Activated CD4-positive, alpha-beta T cell treated with anti-CD3 and anti-CD28 coated beads for 36 hours (primary cell): ENCODE measurements at regions not wholly inside any gene's neighbourhood (a gene's known extent, or its start where the extent isn't known, plus 50 kb on each side); places are given as distances from the start of the nearest gene placed in this dataset.

Source experiments
- ATAC-seq: fragments of 200-7000 bp; cut with Tn5 transposase; one replicate; pipeline ENCODE4 v1.10.0; 2021; ENCODE audit warnings: mild to moderate bottlenecking, moderate library complexity
- CTCF ChIA-PET: fragments of 350-600 bp; sonication (Branson Sonifier 250); formaldehyde crosslinking; loops from one replicate; lab custom pipeline; 2021; ENCODE audit warnings: antibody characterized with exemption; lab: Charles Lee
- POLR2A ChIA-PET: fragments of 350-600 bp; sonication (Branson Sonifier 250); formaldehyde crosslinking; loops from one replicate; lab custom pipeline; 2021; ENCODE audit warnings: antibody characterized with exemption, inconsistent platforms; lab: Charles Lee
- DNase-seq: peaks from one replicate; pipeline ENCODE4 v3.0.0-alpha.2; 2020
- H3K27ac Mint-ChIP-seq: one replicate; pipeline ENCODE4 v1.8.0; 2021; ENCODE audit warnings: mixed read lengths
- H3K27me3 Mint-ChIP-seq: one replicate; pipeline ENCODE4 v1.8.0; 2021; ENCODE audit warnings: mixed read lengths
- H3K36me3 Mint-ChIP-seq: one replicate; pipeline ENCODE4 v1.8.0; 2021; ENCODE audit warnings: low read depth, mixed read lengths
- H3K4me1 Mint-ChIP-seq: one replicate; pipeline ENCODE4 v1.8.0; 2021; ENCODE audit warnings: mixed read lengths
- H3K4me3 Mint-ChIP-seq: one replicate; pipeline ENCODE4 v1.8.0; 2021; ENCODE audit warnings: mild to moderate bottlenecking, moderate library complexity, mixed read lengths
- H3K9me3 Mint-ChIP-seq: one replicate; pipeline ENCODE4 v1.8.0; 2021; ENCODE audit warnings: low read depth, mixed read lengths
- intact Hi-C, 2 experiments: fragments of 100-400 bp; cut with DNase I in 1 of 2; cut with micrococcal nuclease in 1 of 2; formaldehyde crosslinking; loops; one replicate each; pipeline versions ENCODE4 v1.14.2 to v1.15.1; 2022 to 2024; cut with DNase I, micrococcal nuclease

DNA sequence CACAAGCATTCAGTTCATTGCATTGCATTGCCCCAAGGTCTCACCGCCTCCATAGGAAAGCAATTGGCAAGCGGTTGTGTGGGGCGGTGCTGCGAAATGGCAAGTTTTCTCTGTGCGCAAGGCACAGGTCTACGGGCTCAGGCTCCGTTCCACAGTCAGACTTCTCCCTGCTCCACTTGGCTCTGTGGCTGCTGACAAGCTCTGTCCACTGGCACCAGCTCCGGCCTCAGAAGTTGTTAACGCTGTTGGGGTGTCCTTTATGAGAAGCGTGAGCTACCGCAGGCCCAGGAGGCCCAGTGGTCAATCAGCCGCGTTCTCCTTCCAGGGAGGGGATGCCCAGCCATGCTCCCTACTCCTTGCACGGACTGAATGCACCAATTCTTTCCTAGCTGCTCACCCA lies 87.0 kb upstream of the GATA6 start:
- POLR2A ChIA-PET, result no interaction called here
- H3K9me3 Mint-ChIP-seq, result peaks cover 7% of the 10 kb centered on the region

DNA sequence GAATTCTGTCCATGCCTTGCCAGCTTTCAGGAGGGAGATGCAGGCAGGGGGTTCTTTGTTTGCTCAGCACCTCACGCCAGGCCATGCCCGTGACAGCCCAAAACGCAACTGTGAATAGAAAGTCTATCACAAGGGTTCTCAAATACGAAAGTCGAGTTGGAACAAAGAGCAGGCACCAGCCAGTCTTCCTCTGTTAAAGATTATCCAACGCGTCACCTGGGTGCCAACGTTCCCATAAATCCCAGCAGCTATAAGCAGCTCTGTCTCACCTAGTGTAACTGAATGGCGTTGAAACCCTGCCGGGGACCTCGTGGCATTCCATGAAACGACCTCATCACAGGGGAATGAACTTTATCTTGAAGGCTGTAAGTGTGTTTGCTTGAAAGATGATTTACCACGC lies 84.8 kb upstream of the GATA6 start:
- no peaks in the 10 kb centered on the region for H3K36me3 Mint-ChIP-seq
- CTCF ChIA-PET, result no interaction called here
- H3K4me3 Mint-ChIP-seq, result no peak overlapping the region
- POLR2A ChIA-PET, result no interaction called here
- DNase-seq, result no peak
- no peaks in the 10 kb centered on the region for H3K27me3 Mint-ChIP-seq
- H3K4me1 Mint-ChIP-seq, result no peaks in the 10 kb centered on the region
- ATAC-seq, result no peak
- intact Hi-C loops, result loop anchor here in 1 of 2 experiments (10.0 kb wide), 1 partner anchor 60 kb away; no protein-coding TSS in a partner anchor
- peaks cover 7% of the 10 kb centered on the region for H3K9me3 Mint-ChIP-seq
- H3K27ac Mint-ChIP-seq, result no peak overlapping the region

More for the DNA sequence above, 87.0 kb upstream of the GATA6 start:
- Mint-ChIP-seq H3K27me3 (no peaks in the 10 kb centered on the region), H3K36me3 (no peaks in the 10 kb centered on the region), H3K4me3 (no peak overlapping the region), H3K27ac (no peak overlapping the region), H3K4me1 (no peaks in the 10 kb centered on the region)
- ATAC-seq (no peak), DNase-seq (no peak)
- CTCF ChIA-PET, result no interaction called here
- intact Hi-C loops, result loop anchor here in 1 of 2 experiments (10.0 kb wide), 1 partner anchor 62 kb away; no protein-coding TSS in a partner anchor

DNA sequence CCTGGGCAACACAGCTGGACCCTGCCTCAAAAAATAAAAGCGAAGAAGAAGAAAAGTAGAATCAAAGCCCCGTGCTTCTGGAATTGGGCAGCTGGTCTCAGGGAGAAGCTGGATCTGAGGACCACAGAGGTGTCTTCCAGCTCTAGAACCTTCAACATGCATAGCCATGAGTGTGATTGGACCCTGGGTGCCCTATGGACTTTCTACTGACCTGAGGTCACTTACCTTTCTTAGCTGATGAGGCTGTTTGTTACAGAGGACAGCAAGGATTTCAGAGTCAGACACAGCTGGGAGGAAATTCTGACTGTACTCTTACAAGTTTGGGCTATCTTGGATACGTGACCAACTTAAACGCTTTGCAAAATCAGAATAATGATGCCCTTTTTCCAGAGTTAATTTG lies 82.4 kb upstream of the GATA6 start:
- Mint-ChIP-seq H3K9me3 (peaks cover 5% of the 10 kb centered on the region), H3K36me3 (no peaks in the 10 kb centered on the region), H3K4me1 (no peaks in the 10 kb centered on the region), H3K27ac (no peak overlapping the region), H3K27me3 (no peaks in the 10 kb centered on the region), H3K4me3 (no peak overlapping the region)
- ATAC-seq (no peak), DNase-seq (no peak)
- intact Hi-C loops, result loop anchor here in 1 of 2 experiments (10.0 kb wide), 1 partner anchor 58 kb away; no protein-coding TSS in a partner anchor
- CTCF ChIA-PET, result no interaction called here
- POLR2A ChIA-PET, result no interaction called here

- intact Hi-C loops, result loop anchor here in 1 of 2 experiments (10.0 kb wide), 1 partner anchor 57 kb away; no protein-coding TSS in a partner anchor
- H3K4me3 Mint-ChIP-seq, result no peak overlapping the region
- no peaks in the 10 kb centered on the region for H3K27me3 Mint-ChIP-seq
- peaks cover 5% of the 10 kb centered on the region for H3K9me3 Mint-ChIP-seq
- CTCF ChIA-PET, result no interaction called here
- no peak overlapping the region for H3K27ac Mint-ChIP-seq
- H3K4me1 Mint-ChIP-seq, result no peaks in the 10 kb centered on the region
- POLR2A ChIA-PET, result no interaction called here
- ATAC-seq (no peak), DNase-seq (no peak)
- no peaks in the 10 kb centered on the region for H3K36me3 Mint-ChIP-seq
These were observed 81.4 kb upstream of the GATA6 start for GRCh38 chr18:22088029-22088428.

DNA sequence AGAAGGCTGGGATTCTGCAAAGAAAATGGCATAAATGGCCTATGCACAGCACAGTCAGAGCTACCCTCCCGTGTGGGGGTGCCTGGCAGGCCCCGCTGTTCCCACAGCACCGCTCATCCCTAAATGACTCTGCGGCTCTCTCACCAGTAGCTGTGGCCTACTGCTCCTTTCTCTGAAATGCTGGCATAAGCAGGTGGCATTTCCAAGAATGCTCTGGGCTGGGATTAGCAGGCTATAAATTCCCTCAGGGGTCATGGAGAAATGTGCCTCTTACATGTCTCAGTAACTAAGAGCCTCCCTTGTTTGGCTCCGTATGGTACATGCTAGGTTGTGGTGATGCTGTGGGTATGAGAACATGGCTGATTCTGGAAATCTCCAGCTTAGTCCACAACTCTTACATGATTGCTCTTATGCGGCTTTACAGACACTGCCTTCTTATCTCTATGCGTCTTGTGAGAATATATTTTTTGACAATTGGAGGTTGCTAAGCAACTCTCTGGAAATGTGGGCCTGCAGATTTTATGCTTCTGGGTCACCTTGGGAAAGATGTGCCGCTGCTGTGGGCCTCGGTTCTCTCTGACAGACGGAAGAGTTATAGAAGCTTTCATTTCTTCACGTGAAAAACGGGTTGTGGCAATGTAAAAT lies 80.3 kb upstream of the GATA6 start:
- DNase-seq, result no peak
- peaks cover 3% of the 10 kb centered on the region for H3K9me3 Mint-ChIP-seq
- POLR2A ChIA-PET, result no interaction called here
- H3K4me3 Mint-ChIP-seq, result no peak overlapping the region
- no peaks in the 10 kb centered on the region for H3K27me3 Mint-ChIP-seq
- H3K36me3 Mint-ChIP-seq, result no peaks in the 10 kb centered on the region
- H3K27ac Mint-ChIP-seq, result no peak overlapping the region
- CTCF ChIA-PET, result no interaction called here
- intact Hi-C loops, result loop anchor here in 1 of 2 experiments (10.0 kb wide), 1 partner anchor 56 kb away; no protein-coding TSS in a partner anchor
- ATAC-seq, result no peak
- no peaks in the 10 kb centered on the region for H3K4me1 Mint-ChIP-seq

DNA sequence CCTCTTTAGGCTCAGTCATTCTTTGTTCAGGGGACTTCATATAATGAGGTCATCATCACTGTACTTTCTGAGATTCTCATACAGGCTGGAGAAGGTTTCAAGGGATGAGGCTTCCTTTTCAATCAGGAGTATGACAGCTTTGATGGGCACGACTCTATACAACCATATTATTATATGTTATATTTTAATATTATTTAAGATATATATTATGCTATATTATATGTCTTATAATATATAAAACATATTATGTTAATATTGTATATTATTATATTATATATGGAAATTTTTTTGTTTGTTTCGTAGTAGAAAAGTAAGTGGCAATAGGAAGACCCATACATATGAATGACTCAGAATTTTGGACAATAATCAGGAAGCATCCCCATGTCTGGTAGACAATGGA lies 78.0 kb upstream of the GATA6 start:
- DNase-seq, result no peak
- POLR2A ChIA-PET, result no interaction called here
- Mint-ChIP-seq H3K4me3 (no peak overlapping the region), H3K36me3 (no peaks in the 10 kb centered on the region), H3K4me1 (no peaks in the 10 kb centered on the region), H3K9me3 (no peaks in the 10 kb centered on the region), H3K27ac (no peak overlapping the region), H3K27me3 (peaks cover 5% of the 10 kb centered on the region)
- ATAC-seq, result no peak
- intact Hi-C loops, result no loop called here
- CTCF ChIA-PET, result no interaction called here

DNA sequence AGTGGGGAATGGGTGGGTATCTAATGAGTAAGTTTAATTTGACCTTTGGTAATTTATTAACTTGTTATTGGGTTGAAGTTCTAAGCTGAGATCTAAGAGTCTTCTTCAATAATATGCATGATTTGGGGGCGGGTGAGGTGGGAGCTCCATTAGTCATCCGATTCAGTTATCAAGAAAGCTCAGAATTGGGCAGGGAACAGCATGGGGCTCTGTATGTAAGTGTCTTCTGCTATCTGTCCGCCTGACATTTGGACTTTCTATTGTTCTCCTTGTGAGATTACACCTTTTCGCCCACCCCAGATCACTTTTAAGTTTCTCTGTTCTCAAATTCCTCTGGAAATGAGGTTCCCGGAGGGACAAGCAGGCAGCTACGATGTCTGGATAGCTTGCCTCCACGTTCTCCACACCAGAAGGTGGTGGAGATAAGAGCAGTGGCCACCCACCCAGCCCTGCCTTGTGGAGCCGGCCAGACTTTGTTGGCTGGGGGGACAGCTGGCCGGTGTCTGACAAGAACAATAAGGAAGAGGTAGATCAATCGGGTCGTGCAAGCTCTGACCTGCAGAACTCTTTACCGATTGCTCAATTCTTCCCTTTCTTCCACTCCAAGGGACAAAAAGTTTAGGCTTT lies 75.5 kb upstream of the GATA6 start:
- no peak for DNase-seq
- ChIA-PET POLR2A (no interaction called here), CTCF (no interaction called here)
- intact Hi-C loops, result no loop called here
- no peaks in the 10 kb centered on the region for H3K36me3 Mint-ChIP-seq
- H3K9me3 Mint-ChIP-seq, result no peaks in the 10 kb centered on the region
- no peak overlapping the region for H3K27ac Mint-ChIP-seq
- H3K4me3 Mint-ChIP-seq, result no peak overlapping the region
- no peaks in the 10 kb centered on the region for H3K4me1 Mint-ChIP-seq
- H3K27me3 Mint-ChIP-seq, result peaks cover 5% of the 10 kb centered on the region
- ATAC-seq, result no peak

GRCh38 chr18:22094358-22094734 lies 75.0 kb upstream of the GATA6 start:
- ChIA-PET CTCF (interaction anchor here (0.7 kb wide), 1 partner anchor 399 kb away, joined by 3 read pairs; no protein-coding TSS in a partner anchor), POLR2A (no interaction called here)
- Mint-ChIP-seq H3K4me3 (no peak overlapping the region), H3K27ac (no peak overlapping the region), H3K27me3 (peaks cover 5% of the 10 kb centered on the region), H3K36me3 (no peaks in the 10 kb centered on the region), H3K4me1 (no peaks in the 10 kb centered on the region), H3K9me3 (no peaks in the 10 kb centered on the region)
- ATAC-seq (no peak), DNase-seq (no peak)
- intact Hi-C loops, result no loop called here

DNA sequence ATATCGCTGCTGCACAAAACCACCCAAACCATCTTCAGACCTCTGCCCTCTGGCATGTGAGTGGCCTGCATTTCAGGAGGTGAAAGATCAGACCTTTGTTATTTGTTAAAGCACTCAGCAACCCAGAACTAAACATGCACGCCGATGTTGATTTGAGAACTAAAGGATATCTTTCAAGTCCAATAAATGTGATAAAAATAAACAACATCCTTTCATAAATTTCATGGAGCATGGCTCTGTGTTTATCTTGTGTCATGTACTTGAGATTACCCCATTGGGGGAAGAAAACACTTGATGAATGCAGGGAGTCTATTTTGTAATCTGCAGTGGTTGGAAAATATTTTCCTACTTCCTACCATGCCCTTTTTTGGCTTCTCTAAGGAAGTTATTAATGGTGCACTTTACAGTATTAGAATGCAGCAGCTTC lies 70.8 kb upstream of the GATA6 start:
- H3K27ac Mint-ChIP-seq, result no peak overlapping the region
- intact Hi-C loops, result no loop called here
- no peaks in the 10 kb centered on the region for H3K9me3 Mint-ChIP-seq
- ATAC-seq, result no peak
- no peak overlapping the region for H3K4me3 Mint-ChIP-seq
- DNase-seq, result no peak
- ChIA-PET POLR2A (interaction anchor here (0.6 kb wide), 1 partner anchor 28 kb away, joined by 4 read pairs; no protein-coding TSS in a partner anchor), CTCF (interaction anchor here (0.6 kb wide), 1 partner anchor 368 kb away, joined by 3 read pairs; no protein-coding TSS in a partner anchor)
- H3K4me1 Mint-ChIP-seq, result no peaks in the 10 kb centered on the region
- H3K27me3 Mint-ChIP-seq, result peaks cover 8% of the 10 kb centered on the region
- no peaks in the 10 kb centered on the region for H3K36me3 Mint-ChIP-seq

- CTCF ChIA-PET, result no interaction called here
- DNase-seq, result no peak
- peaks cover 7% of the 10 kb centered on the region for H3K27me3 Mint-ChIP-seq
- H3K9me3 Mint-ChIP-seq, result no peaks in the 10 kb centered on the region
- no peak for ATAC-seq
- no peaks in the 10 kb centered on the region for H3K4me1 Mint-ChIP-seq
- no peaks in the 10 kb centered on the region for H3K36me3 Mint-ChIP-seq
- POLR2A ChIA-PET, result no interaction called here
- no peak overlapping the region for H3K4me3 Mint-ChIP-seq
- intact Hi-C loops, result no loop called here
- no peak overlapping the region for H3K27ac Mint-ChIP-seq
These were observed 69.5 kb upstream of the GATA6 start for GRCh38 chr18:22099925-22100324.

DNA sequence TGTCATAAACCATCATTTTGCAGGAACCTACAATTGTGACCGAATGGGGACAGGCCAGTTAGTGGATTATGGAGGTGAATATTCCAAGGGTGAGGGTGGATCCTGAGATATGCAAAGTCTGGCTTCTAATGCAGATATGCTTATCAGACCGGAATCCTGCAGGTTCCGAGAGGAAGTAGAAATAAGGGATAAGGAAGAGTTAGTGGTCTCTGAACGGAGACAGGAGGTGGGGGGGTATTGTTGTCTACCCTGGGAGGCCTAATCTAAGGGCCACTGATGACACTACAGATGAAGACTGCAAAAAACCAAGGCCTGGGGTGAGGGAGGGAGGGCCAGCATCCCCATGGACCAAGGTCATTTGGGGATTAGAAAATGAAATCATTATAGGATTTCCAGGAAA lies 67.7 kb upstream of the GATA6 start:
- ChIA-PET POLR2A (no interaction called here), CTCF (no interaction called here)
- no peak overlapping the region for H3K27ac Mint-ChIP-seq
- H3K4me3 Mint-ChIP-seq, result no peak overlapping the region
- H3K36me3 Mint-ChIP-seq, result no peaks in the 10 kb centered on the region
- no peak for DNase-seq
- peaks cover 9% of the 10 kb centered on the region for H3K27me3 Mint-ChIP-seq
- H3K4me1 Mint-ChIP-seq, result no peaks in the 10 kb centered on the region
- no peaks in the 10 kb centered on the region for H3K9me3 Mint-ChIP-seq
- no peak for ATAC-seq
- intact Hi-C loops, result no loop called here
